Lower lobe of right lung (tissue), 2 donors: ENCODE measurements at regions not wholly inside any gene's neighbourhood (a gene's known extent, or its start where the extent isn't known, plus 50 kb on each side); places are given as distances from the start of the nearest gene placed in this dataset.
"Not testable (repeated sequence)": the region's sequence is repeated elsewhere in the genome, so short reads cannot be mapped to it uniquely, and the experiment has no call there.

ENCODE experiments used
- ATAC-seq, 2 donors: fragments of 200-7000 bp; cut with Tn5 transposase; one replicate each; pipeline ENCODE4 v1.9.1; 2020 to 2022; ENCODE audit warnings: mild to moderate bottlenecking in 2 of 2, moderate library complexity in 2 of 2
- DNase-seq: peaks from one replicate; pipeline ENCODE4 v3.0.0-alpha.2; 2020
- H3K27ac ChIP-seq: fragments of 200-600 bp; one replicate; pipeline ENCODE4 v1.8.0; 2022
- H3K27me3 ChIP-seq: fragments of 200-600 bp; one replicate; pipeline ENCODE4 v1.8.0; 2022; ENCODE audit warnings: low read depth
- H3K36me3 ChIP-seq: fragments of 200-600 bp; one replicate; pipeline ENCODE4 v1.8.0; 2022; ENCODE audit warnings: mild to moderate bottlenecking
- H3K4me1 ChIP-seq: fragments of 200-600 bp; one replicate; pipeline ENCODE4 v1.8.0; 2022
- H3K4me3 ChIP-seq: fragments of 200-600 bp; one replicate; pipeline ENCODE4 v1.8.0; 2022; ENCODE audit warnings: mild to moderate bottlenecking
- H3K9me3 ChIP-seq: fragments of 200-600 bp; one replicate; pipeline ENCODE4 v1.8.0; 2022
- CTCF ChIP-seq: fragments of 200-600 bp; IDR thresholded peaks from one replicate; pipeline ENCODE4 v1.8.0; 2022; ENCODE audit warnings: antibody characterized with exemption, mild to moderate bottlenecking
- intact Hi-C: fragments of 100-400 bp; cut with DNase I; formaldehyde crosslinking; loops from one replicate; pipeline ENCODE4 v1.11.0; 2022
- donor health status: DM: no; HTN: yes; CAD: no; lungs with severe emphysema.

- Histone ChIP-seq H3K27me3 (no peaks in the 10 kb centered on the region), H3K4me1 (no peaks in the 10 kb centered on the region), H3K4me3 (no peak overlapping the region), H3K36me3 (no peaks in the 10 kb centered on the region), H3K27ac (no peak overlapping the region), H3K9me3 (no peaks in the 10 kb centered on the region)
- TF ChIP-seq CTCF, result no peak
- ATAC-seq (no peak), DNase-seq (no peak)
- intact Hi-C loops, result no loop called here
Observed at GRCh38 chr14:40679256-40679655, 927.4 kb upstream of the LRFN5 start.

GRCh38 chr14:40677206-40677605 lies 929.5 kb upstream of the LRFN5 start:
- intact Hi-C loops, H3K4me1 ChIP-seq, H3K9me3 ChIP-seq, ATAC-seq, DNase-seq, H3K36me3 ChIP-seq, H3K4me3 ChIP-seq, H3K27ac ChIP-seq, H3K27me3 ChIP-seq: not testable (repeated sequence)

GRCh38 chr14:40674502-40674901 lies 932.2 kb upstream of the LRFN5 start:
- Histone ChIP-seq H3K4me1 (no peaks in the 10 kb centered on the region), H3K27me3 (no peaks in the 10 kb centered on the region), H3K9me3 (no peaks in the 10 kb centered on the region), H3K27ac (no peak overlapping the region), H3K4me3 (no peak overlapping the region), H3K36me3 (no peaks in the 10 kb centered on the region)
- intact Hi-C loops, result no loop called here
- DNase-seq (no peak), ATAC-seq (no peak)
- TF ChIP-seq CTCF, result no peak

- no peak for ATAC-seq
Observed at GRCh38 chr14:40656311-40656710, 950.4 kb upstream of the LRFN5 start.

GRCh38 chr14:40652089-40652691 lies 954.5 kb upstream of the LRFN5 start:
- TF ChIP-seq CTCF, result no peak
- Histone ChIP-seq H3K4me1 (no peaks in the 10 kb centered on the region), H3K27ac (no peak overlapping the region), H3K36me3 (no peaks in the 10 kb centered on the region), H3K4me3 (no peak overlapping the region), H3K9me3 (no peaks in the 10 kb centered on the region), H3K27me3 (no peaks in the 10 kb centered on the region)
- ATAC-seq, result no peak
- no peak for DNase-seq
- intact Hi-C loops, result no loop called here

More at GRCh38 chr14:40656311-40656710, 950.4 kb upstream of the LRFN5 start:
- Histone ChIP-seq H3K4me3 (no peak overlapping the region), H3K4me1 (no peaks in the 10 kb centered on the region), H3K27ac (no peak overlapping the region), H3K9me3 (no peaks in the 10 kb centered on the region), H3K36me3 (no peaks in the 10 kb centered on the region), H3K27me3 (no peaks in the 10 kb centered on the region)
- intact Hi-C loops, result no loop called here
- DNase-seq, result no peak
- no peak for TF ChIP-seq CTCF

GRCh38 chr14:40630471-40630870 lies 976.2 kb upstream of the LRFN5 start:
- Histone ChIP-seq H3K4me1 (no peaks in the 10 kb centered on the region), H3K27ac (no peak overlapping the region), H3K9me3 (no peaks in the 10 kb centered on the region), H3K4me3 (no peak overlapping the region), H3K27me3 (no peaks in the 10 kb centered on the region), H3K36me3 (no peaks in the 10 kb centered on the region)
- DNase-seq (no peak), ATAC-seq (no peak)
- intact Hi-C loops, result no loop called here
- TF ChIP-seq CTCF, result no peak

- H3K4me3 ChIP-seq, H3K9me3 ChIP-seq, ATAC-seq, DNase-seq, H3K4me1 ChIP-seq, H3K27me3 ChIP-seq, intact Hi-C loops, H3K36me3 ChIP-seq, H3K27ac ChIP-seq: not testable (repeated sequence)
Observed at GRCh38 chr14:40629551-40630137, 977.0 kb upstream of the LRFN5 start.
